ENCODE measurements at regions not wholly inside any gene's neighbourhood (a gene's known extent, or its start where the extent isn't known, plus 50 kb on each side); places are given as distances from the start of the nearest gene placed in this dataset.

DNA sequence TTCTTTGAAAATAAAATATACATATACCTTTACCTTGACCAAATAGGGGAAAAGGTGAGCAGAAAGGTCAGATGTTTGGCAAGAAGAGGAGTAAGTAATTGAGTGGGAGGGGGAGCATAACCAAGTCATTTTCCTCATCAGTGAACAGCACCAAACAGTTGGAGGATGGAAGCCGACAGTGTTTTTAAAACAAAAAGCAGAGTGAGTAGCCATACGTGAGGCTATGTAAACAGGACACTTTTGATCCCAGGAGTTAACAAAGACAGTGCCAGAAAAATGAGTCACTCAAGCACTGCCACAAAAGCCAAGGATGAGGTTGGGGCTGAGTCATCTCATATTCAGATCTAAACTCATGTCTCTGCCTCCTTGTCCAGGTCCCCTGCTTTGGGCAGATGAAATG, 734.7 kb downstream of the KCNA4 start:
- TF ChIP-seq POLR2AphosphoS5 (IDR thresholded peaks at IDR 0.05; ENCODE audit: low read depth, low read length): no peak
- no peak for TF ChIP-seq POLR2A (IDR thresholded peaks at IDR 0.05; ENCODE audit: low read depth, low read length)
- TF ChIP-seq TAF1 (IDR thresholded peaks at IDR 0.05; ENCODE audit: borderline replicate concordance, low read depth, low read length): no peak
- FAIRE-seq (no peak), DNase-seq (ENCODE audit: insufficient read length) (no peak)

DNA sequence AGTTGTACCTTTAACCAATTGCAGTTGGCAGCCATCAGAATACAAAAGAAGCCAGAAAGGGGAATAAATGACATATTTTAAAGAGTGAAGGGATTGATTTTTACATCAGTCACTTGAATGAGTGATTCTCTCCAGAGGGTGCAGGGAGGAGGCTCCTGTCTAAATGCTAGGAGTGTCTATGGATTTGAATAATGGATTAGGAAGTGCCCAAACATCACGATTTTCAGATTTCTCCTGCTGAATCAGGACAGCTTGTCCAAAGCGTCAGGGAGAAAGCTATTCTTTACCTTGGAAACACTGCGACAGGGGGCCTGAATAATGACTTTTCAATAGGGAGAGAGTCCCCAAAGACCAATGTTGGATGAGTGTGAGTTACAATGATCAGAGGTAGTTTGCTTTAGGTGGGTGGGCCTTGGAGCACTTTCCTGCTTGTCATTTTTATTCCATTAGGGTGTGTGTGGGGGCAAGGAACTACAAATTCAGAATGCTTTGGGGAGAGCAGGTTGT, 735.5 kb downstream of the KCNA4 start:
- no peak for DNase-seq (ENCODE audit: insufficient read length)
- no peak for FAIRE-seq
- TF ChIP-seq TAF1 (IDR thresholded peaks at IDR 0.05; ENCODE audit: borderline replicate concordance, low read depth, low read length): no peak
- TF ChIP-seq POLR2AphosphoS5 (IDR thresholded peaks at IDR 0.05; ENCODE audit: low read depth, low read length): no peak
- no peak for TF ChIP-seq POLR2A (IDR thresholded peaks at IDR 0.05; ENCODE audit: low read depth, low read length)

DNA sequence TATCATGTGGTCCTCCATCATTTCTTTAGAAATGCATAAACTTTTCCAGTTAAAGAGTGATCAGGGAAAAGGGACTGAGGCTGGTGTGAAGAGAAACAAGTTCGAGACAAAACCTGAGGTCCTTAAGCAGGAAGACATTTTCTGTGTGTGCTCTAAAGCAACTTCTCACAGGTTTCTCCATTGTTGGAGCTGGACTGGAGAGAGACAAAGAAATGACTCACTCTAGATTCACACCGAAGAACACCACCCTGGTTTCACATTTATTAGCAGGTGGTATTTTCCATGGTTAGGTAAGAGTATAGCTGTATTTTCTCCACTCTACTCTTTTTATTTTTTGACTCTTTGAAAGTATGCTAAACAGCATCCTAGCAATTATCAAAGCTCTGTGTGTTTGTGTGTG, 736.4 kb downstream of the KCNA4 start:
- TF ChIP-seq TAF1 (IDR thresholded peaks at IDR 0.05; ENCODE audit: borderline replicate concordance, low read depth, low read length) (no peak), POLR2A (IDR thresholded peaks at IDR 0.05; ENCODE audit: low read depth, low read length) (no peak)
- FAIRE-seq (no peak), DNase-seq (ENCODE audit: insufficient read length) (no peak)

DNA sequence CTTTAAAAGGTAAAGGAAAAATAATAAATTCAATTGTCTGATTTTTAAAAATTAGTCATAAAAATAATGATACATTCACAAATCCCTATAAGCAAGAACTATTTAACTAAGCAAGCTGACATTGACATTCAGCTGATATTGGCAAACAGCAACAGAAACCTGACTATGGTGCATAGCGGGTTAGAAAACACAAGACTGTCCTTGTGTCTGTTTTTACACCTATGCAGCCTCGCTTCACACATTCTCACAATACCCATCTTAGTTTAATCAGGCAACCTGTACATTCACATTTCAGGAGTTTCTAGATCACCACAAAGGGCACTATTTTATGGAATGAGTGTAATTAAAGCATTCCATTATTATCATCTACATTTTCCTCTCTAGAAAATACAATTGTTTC, 737.1 kb downstream of the KCNA4 start:
- no peak for DNase-seq (ENCODE audit: insufficient read length)
- TF ChIP-seq POLR2AphosphoS5 (IDR thresholded peaks at IDR 0.05; ENCODE audit: low read depth, low read length) (no peak), TAF1 (IDR thresholded peaks at IDR 0.05; ENCODE audit: borderline replicate concordance, low read depth, low read length) (no peak), POLR2A (IDR thresholded peaks at IDR 0.05; ENCODE audit: low read depth, low read length) (no peak)
- FAIRE-seq: no peak

DNA sequence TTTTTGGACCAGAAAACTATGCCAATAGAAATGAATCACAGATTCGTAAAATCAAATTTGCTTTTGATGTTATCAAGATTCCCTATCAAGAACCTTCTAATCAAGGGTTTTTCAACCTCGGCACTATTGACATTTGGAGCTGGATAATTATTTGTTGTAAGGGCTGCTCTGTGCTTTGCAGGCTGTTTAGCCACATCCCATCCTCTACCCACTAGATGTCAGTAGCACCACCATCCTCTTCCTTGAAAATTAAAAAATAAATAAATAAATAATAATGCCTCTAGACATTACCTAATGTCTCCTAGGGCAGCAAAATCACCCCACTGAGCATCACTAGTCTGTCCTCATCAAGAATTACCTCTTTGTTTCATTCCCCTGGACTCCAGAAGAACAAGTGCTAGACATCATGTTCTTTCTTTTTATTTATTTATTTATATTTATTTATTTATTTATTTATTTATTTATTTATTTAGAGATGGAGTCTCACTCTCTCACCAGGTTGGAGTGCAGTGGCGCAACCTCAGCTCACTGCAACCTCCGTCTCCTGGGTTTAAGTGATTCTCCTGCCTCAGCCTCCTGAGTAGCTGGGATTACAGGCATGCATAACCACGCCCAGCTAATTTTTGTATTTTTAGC, 744.7 kb downstream of the KCNA4 start:
- FAIRE-seq: no peak
- no peak for DNase-seq (ENCODE audit: insufficient read length)

DNA sequence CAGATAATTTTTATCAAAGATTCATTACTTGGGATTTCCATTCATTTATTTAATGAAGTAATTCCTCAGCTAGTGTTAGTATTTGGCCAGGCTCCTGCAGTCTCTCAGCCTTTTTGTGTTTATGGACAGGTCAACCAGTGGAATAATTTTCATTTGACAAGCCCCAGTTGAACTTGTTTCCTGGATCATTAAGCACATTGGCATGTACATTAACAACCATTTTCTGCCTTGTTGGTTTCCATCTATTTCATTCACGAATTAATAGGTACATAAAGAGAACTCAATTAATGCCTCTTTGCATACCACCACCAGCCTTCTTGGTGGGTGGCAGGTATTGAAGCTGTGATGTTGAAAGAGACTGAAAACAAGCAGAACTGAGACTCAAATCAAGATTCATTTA, 745.2 kb downstream of the KCNA4 start:
- FAIRE-seq (no peak), DNase-seq (ENCODE audit: insufficient read length) (no peak)
- TF ChIP-seq TAF1 (IDR thresholded peaks at IDR 0.05; ENCODE audit: borderline replicate concordance, low read depth, low read length): no peak
- no peak for TF ChIP-seq POLR2AphosphoS5 (IDR thresholded peaks at IDR 0.05; ENCODE audit: low read depth, low read length)
- no peak for TF ChIP-seq POLR2A (IDR thresholded peaks at IDR 0.05; ENCODE audit: low read depth, low read length)

More for the DNA sequence above, 744.7 kb downstream of the KCNA4 start:
- no peak for TF ChIP-seq TAF1 (IDR thresholded peaks at IDR 0.05; ENCODE audit: borderline replicate concordance, low read depth, low read length)
- TF ChIP-seq POLR2AphosphoS5 (IDR thresholded peaks at IDR 0.05; ENCODE audit: low read depth, low read length): no peak
- no peak for TF ChIP-seq POLR2A (IDR thresholded peaks at IDR 0.05; ENCODE audit: low read depth, low read length)

DNA sequence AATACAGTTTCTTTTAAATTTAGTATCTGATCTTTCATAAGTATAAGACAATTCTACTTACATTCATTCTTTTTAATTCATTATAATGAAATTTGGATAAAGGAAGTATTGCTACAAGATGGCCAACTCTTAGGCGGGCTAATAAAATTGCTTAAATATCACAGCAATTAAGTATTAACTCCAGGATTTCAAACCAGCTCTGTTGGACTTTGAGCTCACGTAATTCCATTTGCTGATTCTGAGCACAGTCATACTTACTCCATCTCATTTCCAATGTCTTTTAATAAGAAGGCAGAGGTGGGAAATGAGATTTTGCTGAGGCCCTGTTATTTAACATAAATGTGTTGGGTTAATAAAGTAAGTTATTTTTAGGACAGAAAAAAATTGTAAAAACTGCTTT, 748.1 kb downstream of the KCNA4 start:
- FAIRE-seq (no peak), DNase-seq (ENCODE audit: insufficient read length) (no peak)
- TF ChIP-seq POLR2AphosphoS5 (IDR thresholded peaks at IDR 0.05; ENCODE audit: low read depth, low read length) (no peak), POLR2A (IDR thresholded peaks at IDR 0.05; ENCODE audit: low read depth, low read length) (no peak), TAF1 (IDR thresholded peaks at IDR 0.05; ENCODE audit: borderline replicate concordance, low read depth, low read length) (no peak)

DNA sequence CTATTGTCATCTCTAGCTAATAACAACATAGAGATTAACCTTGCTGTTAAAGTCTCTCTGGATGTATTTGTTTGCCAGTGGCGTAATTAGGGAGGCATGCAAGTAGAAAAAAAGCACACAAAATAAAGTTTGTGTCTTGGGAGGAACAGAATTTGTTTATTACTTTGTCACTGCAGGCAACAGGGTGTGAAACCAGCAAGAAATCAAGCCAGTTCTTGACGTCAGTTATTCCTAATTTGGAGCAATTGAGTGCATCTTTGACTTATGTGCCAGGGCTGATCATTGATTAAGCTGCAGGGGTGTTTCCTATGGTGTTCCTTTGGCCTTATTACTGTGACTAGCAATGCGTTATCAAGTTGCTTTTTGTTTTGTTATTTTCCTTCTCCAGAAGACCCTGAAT, 751.0 kb downstream of the KCNA4 start:
- DNase-seq (ENCODE audit: insufficient read length) (no peak), FAIRE-seq (no peak)
- TF ChIP-seq TAF1 (IDR thresholded peaks at IDR 0.05; ENCODE audit: borderline replicate concordance, low read depth, low read length) (no peak), POLR2A (IDR thresholded peaks at IDR 0.05; ENCODE audit: low read depth, low read length) (no peak), POLR2AphosphoS5 (IDR thresholded peaks at IDR 0.05; ENCODE audit: low read depth, low read length) (no peak)

DNA sequence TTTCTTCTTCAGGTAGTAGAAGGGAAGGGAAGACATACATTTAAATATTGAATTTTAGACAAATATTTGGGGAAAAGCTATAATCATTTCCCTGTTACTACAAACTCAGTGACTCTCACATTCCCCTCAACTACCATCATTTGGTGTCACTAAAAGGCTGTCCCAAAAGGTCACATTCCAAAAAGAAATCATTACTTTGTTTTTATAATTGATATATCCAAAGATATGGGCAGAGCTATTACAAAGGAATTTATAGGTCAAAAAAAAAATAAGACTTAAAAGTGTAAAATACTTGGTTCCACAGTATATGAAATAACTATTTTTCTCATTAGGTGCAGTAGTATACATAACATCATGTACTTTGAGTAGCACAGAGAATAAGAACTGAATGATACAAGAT, 751.4 kb downstream of the KCNA4 start:
- TF ChIP-seq TAF1 (IDR thresholded peaks at IDR 0.05; ENCODE audit: borderline replicate concordance, low read depth, low read length): no peak
- TF ChIP-seq POLR2A (IDR thresholded peaks at IDR 0.05; ENCODE audit: low read depth, low read length): no peak
- TF ChIP-seq POLR2AphosphoS5 (IDR thresholded peaks at IDR 0.05; ENCODE audit: low read depth, low read length): no peak
- FAIRE-seq (no peak), DNase-seq (ENCODE audit: insufficient read length) (no peak)

DNA sequence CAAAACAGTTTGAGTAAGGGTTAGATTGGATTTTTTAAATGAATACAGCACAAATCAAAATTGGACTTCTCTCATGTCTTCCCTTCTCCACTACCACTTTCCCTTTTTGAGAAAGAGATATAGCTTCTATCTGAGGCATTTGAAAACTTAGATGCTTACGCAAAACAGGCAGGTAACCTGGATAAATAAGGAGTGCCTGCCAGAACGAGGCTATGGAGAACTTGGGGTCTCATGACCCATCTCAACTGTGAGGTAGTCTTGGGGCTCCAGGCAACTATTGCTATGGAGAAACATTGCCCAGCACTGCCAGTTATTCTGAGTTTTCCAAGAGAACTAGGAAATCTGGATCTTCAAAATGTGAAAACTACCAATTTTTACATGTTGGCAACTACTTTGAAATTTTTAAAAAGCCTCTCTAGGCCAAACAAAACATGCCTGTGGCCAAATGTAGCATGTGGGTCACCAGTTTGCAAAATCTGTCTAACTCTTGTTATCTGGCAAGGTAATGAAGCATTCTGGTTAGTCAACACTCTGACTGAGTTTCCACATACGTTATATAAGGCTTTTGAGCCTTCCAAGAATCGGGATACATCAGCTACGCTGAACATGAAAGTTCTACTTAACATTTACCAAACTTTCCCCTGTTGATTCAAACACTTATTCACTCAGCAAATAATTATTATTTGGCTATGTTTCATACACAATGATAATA, 752.7 kb downstream of the KCNA4 start:
- FAIRE-seq (no peak), DNase-seq (ENCODE audit: insufficient read length) (no peak)
- no peak for TF ChIP-seq TAF1 (IDR thresholded peaks at IDR 0.05; ENCODE audit: borderline replicate concordance, low read depth, low read length)
- no peak for TF ChIP-seq POLR2A (IDR thresholded peaks at IDR 0.05; ENCODE audit: low read depth, low read length)
- no peak for TF ChIP-seq POLR2AphosphoS5 (IDR thresholded peaks at IDR 0.05; ENCODE audit: low read depth, low read length)

DNA sequence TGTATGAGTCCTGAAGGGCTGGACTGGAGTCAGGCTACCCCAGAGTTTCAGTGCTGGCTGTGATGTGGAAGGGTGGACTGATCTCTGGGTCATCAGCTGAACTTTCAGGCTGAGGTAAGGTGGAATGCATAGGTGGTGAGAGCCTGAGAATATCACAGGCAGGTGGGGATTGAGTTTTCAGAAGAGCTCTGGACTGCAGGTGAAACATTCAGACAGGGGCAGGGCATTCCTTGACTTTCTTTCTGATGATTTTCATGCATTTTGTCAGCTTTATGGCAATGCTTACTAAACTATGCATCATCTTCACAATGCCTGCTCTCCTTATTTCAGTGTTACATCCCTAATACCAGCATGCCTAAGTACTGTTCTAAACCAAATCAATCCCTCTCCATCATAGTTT, 755.0 kb downstream of the KCNA4 start:
- no peak for DNase-seq (ENCODE audit: insufficient read length)
- FAIRE-seq: no peak
- TF ChIP-seq POLR2A (IDR thresholded peaks at IDR 0.05; ENCODE audit: low read depth, low read length) (no peak), TAF1 (IDR thresholded peaks at IDR 0.05; ENCODE audit: borderline replicate concordance, low read depth, low read length) (no peak), POLR2AphosphoS5 (IDR thresholded peaks at IDR 0.05; ENCODE audit: low read depth, low read length) (no peak)
